ENCODE measurements at regions not wholly inside any gene's neighbourhood (a gene's known extent, or its start where the extent isn't known, plus 50 kb on each side); places are given as distances from the start of the nearest gene placed in this dataset.

- TF ChIP-seq POLR2A (IDR thresholded peaks at IDR 0.05), result no peak
- no peak for TF ChIP-seq CTCF (IDR thresholded peaks at IDR 0.05 in 8 of 11, conservative IDR thresholded peaks at IDR 0.05 in 3 of 11)
Measured at GRCh38 chr14:31911160-31911559, 165.9 kb upstream of the ARHGAP5 start.
